Small intestine (tissue), 7 donors: ENCODE measurements at regions not wholly inside any gene's neighbourhood (a gene's known extent, or its start where the extent isn't known, plus 50 kb on each side); places are given as distances from the start of the nearest gene placed in this dataset.
"Not testable (repeated sequence)": the region's sequence is repeated elsewhere in the genome, so short reads cannot be mapped to it uniquely, and the experiment has no call there.

Source experiments
- DNase-seq, 2 donors: peaks; one replicate each; pipeline versions ENCODE4 v3.0.0 to v3.0.0-alpha.2; 2013
- FAIRE-seq: peaks from 2 replicates; lab custom pipeline; 2012; peaks lifted over from hg19 to GRCh38; lab: Jason Lieb, UNC
- H3K27ac ChIP-seq, 3 donors: one replicate each; pipeline ENCODE4 v1.5.1; 2013; ENCODE audit warnings: low read length in 2 of 3, mild to moderate bottlenecking in 2 of 3, control low read depth in 1 of 3, inconsistent platforms in 1 of 3, low read depth in 1 of 3, moderate library complexity in 1 of 3
- H3K27me3 ChIP-seq, 3 donors: one replicate each; pipeline ENCODE4 v1.6.1; 2013; ENCODE audit warnings: low read length in 3 of 3, inconsistent platforms in 1 of 3; ENCODE audit not compliant: control insufficient read depth in 3 of 3, insufficient read depth in 3 of 3
- H3K36me3 ChIP-seq, 3 donors: one replicate each; pipeline ENCODE4 v1.6.1; 2013; ENCODE audit warnings: low read length in 3 of 3, inconsistent platforms in 1 of 3, low read depth in 1 of 3, mild to moderate bottlenecking in 1 of 3, moderate library complexity in 1 of 3; ENCODE audit not compliant: control insufficient read depth in 3 of 3, insufficient read depth in 2 of 3
- H3K4me1 ChIP-seq, 3 donors: one replicate each; pipeline ENCODE4 v1.6.1; 2013; ENCODE audit warnings: low read length in 2 of 3, inconsistent platforms in 1 of 3, low read depth in 1 of 3, mild to moderate bottlenecking in 1 of 3, moderate library complexity in 1 of 3; ENCODE audit not compliant: control insufficient read depth in 3 of 3, insufficient read depth in 2 of 3
- H3K4me3 ChIP-seq, 3 donors: one replicate each; pipeline ENCODE4 v1.5.1; 2013; ENCODE audit warnings: low read length in 3 of 3, control low read depth in 1 of 3, inconsistent platforms in 1 of 3, low read depth in 1 of 3, mild to moderate bottlenecking in 1 of 3, moderate library complexity in 1 of 3
- H3K9me3 ChIP-seq, 2 donors: one replicate each; pipeline ENCODE4 v1.6.1; 2013; ENCODE audit warnings: low read depth in 1 of 2, low read length in 1 of 2; ENCODE audit not compliant: control insufficient read depth in 2 of 2, insufficient read depth in 1 of 2
- WGBS, 3 donors: extraction: QIAGEN DNeasy Blood & Tissue Kit; methylation state at CpG; one replicate each; pipeline ENCODE4 v1.1.7; 2013; 5-methylcytosine and 5-hydroxymethylcytosine counted together
- donor health status: healthy with polysubstance abuse.
- donor health status: control.
- donor health status: control.
- donor health status: Bipolar disorder and iron deficiency.
- donor health status: healthy.

DNA sequence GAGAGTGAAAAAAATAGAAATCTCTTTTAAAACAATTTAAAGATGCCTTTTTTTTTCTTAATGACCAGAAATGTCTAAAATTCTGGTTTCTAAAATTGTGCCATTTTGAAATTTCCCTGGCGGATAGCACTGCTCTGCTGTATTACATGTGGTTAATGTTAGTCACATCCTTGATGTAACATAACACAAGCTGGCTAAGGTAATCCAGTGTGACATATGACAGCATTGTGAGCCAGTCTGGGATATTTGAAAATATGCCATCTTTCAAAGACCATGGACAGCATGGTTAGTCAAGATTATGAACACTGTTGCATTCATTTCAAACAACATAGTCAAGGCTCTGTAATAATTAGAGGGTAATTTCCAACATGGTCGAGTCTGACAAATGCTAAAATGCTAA, 133.2 kb downstream of the ALX1 start:
- FAIRE-seq (no peak), DNase-seq (no peak)
- H3K9me3 ChIP-seq: no peaks in the 10 kb centered on the region
- H3K4me1 ChIP-seq: no peaks in the 10 kb centered on the region
- H3K4me3 ChIP-seq: no peak overlapping the region
- no peaks in the 10 kb centered on the region for H3K27me3 ChIP-seq
- no peaks in the 10 kb centered on the region for H3K36me3 ChIP-seq
- WGBS, 3 donors: 69 to 70% (median 70%) methylated on average over 2 of the region's 2 CpGs
- no peak overlapping the region for H3K27ac ChIP-seq

- WGBS, 3 donors: 60 to 67% (median 61%) methylated on average over 3 of the region's 3 CpGs
- Histone ChIP-seq H3K36me3 (no peaks in the 10 kb centered on the region), H3K27ac (no peak overlapping the region), H3K4me1 (peaks cover 0 to 6% (median 0%) of the 10 kb centered on the region in 3 donors), H3K9me3 (no peaks in the 10 kb centered on the region), H3K27me3 (no peaks in the 10 kb centered on the region), H3K4me3 (no peak overlapping the region)
- DNase-seq (no peak), FAIRE-seq (no peak)
Measured at GRCh38 chr12:85422762-85423161, 142.7 kb downstream of the ALX1 start.

GRCh38 chr12:85423947-85424346, 143.9 kb downstream of the ALX1 start:
- FAIRE-seq: no peak
- 81 to 84% (median 84%) methylated on average over 3 of the region's 3 CpGs for WGBS, 3 donors
- H3K36me3 ChIP-seq: no peaks in the 10 kb centered on the region

DNA sequence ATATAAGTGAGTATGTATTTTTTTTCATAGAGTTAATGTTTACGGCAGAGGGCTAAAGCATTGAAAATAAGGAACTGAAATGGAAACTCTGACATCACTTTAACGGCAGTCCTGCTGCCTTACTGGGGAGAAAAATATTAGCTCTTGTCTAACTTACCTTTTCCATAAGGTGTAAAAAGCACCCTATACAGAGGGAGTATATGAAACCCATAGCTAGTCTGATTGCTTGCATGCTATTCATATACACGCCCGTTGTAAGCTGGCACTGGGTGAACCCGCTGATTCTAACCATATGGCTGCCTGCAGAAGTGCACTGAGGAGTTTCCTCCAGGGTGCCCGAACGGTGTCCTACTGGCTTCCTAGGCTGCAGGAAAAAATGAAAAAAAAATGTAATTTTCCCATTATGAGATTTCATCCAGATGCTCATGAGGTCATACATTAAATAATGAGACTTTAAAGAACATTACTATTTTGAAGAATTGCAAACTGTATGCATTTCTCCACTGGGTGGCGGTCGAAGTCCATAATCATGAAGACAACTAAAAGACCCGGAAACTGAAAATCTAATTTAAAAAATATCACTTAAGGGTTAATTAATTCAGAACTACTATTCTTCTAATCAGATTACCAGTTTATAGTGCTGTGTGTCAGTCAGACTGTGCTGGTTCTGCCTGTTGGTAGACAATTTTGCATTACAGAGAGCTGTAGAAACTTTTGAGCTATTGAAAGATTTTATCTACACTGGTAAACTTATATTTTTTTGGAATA, 144.7 kb downstream of the ALX1 start:
- Histone ChIP-seq H3K27ac (no peak overlapping the region), H3K4me1 (peaks cover 0 to 6% (median 0%) of the 10 kb centered on the region in 3 donors), H3K36me3 (no peaks in the 10 kb centered on the region), H3K9me3 (no peaks in the 10 kb centered on the region), H3K4me3 (peak overlapping the region in 1 of 3 donors; percentile 9), H3K27me3 (no peaks in the 10 kb centered on the region)
- FAIRE-seq (peak; percentile 74), DNase-seq (peak; percentile 66)
- 18 to 38% (median 21%) methylated on average over 10 of the region's 10 CpGs for WGBS, 3 donors

More at GRCh38 chr12:85423947-85424346, 143.9 kb downstream of the ALX1 start:
- H3K4me3 ChIP-seq: no peak overlapping the region
- no peaks in the 10 kb centered on the region for H3K27me3 ChIP-seq
- peaks cover 0 to 6% (median 0%) of the 10 kb centered on the region in 3 donors for H3K4me1 ChIP-seq
- no peaks in the 10 kb centered on the region for H3K9me3 ChIP-seq
- DNase-seq: no peak
- no peak overlapping the region for H3K27ac ChIP-seq

DNA sequence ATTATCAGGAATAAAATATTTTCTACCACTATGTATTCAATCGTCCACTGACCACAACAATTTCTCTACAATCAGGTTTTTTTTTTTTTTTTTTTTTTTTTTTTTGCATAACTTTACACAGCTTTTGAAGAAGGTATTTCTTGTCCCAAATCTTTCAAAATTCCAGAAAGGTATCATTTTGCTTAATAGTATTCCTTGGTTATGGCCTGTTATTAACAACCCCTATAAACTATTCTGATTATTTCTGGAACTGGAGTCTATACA, 145.3 kb downstream of the ALX1 start:
- Histone ChIP-seq H3K9me3 (no peaks in the 10 kb centered on the region), H3K27me3 (no peaks in the 10 kb centered on the region), H3K4me3 (peak overlapping the region in 1 of 3 donors; percentile 9), H3K4me1 (peaks cover 0 to 6% (median 0%) of the 10 kb centered on the region in 3 donors), H3K36me3 (no peaks in the 10 kb centered on the region), H3K27ac (no peak overlapping the region)
- FAIRE-seq: no peak
- WGBS, 3 donors: 5 to 40% (median 17%) methylated on average over 1 of the region's 1 CpG
- DNase-seq: no peak

DNA sequence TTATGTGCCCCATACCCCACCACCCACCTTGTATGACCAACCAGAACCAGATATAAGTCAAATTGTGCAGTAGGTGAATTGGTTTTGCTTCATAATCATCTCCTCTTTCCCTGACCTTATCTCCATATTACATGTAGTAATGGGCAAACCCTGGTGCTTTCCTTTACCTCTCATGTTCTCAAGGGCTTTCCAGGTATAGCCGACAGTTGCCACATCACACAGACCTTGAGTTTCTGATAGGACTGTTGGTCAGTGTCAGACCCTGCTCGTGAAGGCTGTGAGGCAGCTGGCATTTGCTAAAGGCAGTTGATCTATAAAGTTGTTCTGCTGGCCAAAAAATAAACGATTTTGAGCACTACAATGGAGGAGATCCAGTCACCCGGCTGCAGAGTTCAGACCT, 145.9 kb downstream of the ALX1 start:
- no peaks in the 10 kb centered on the region for H3K36me3 ChIP-seq
- FAIRE-seq (no peak), DNase-seq (peak in 1 of 2 donors; percentile 9)
- H3K27ac ChIP-seq: no peak overlapping the region
- no peaks in the 10 kb centered on the region for H3K27me3 ChIP-seq
- no peaks in the 10 kb centered on the region for H3K9me3 ChIP-seq
- H3K4me3 ChIP-seq: no peak overlapping the region
- WGBS, 3 donors: 50 to 58% (median 50%) methylated on average over 4 of the region's 4 CpGs
- peaks cover 0 to 6% (median 0%) of the 10 kb centered on the region in 3 donors for H3K4me1 ChIP-seq

- H3K27ac ChIP-seq, FAIRE-seq, H3K4me3 ChIP-seq, DNase-seq, H3K36me3 ChIP-seq, H3K4me1 ChIP-seq, H3K27me3 ChIP-seq, H3K9me3 ChIP-seq: not testable (repeated sequence)
Measured at GRCh38 chr12:85433148-85433547, 153.1 kb downstream of the ALX1 start.

GRCh38 chr12:85440271-85440670, 160.3 kb downstream of the ALX1 start:
- Histone ChIP-seq H3K36me3 (no peaks in the 10 kb centered on the region), H3K4me3 (no peak overlapping the region), H3K4me1 (peaks cover 3 to 15% (median 3%) of the 10 kb centered on the region in 3 donors), H3K9me3 (no peaks in the 10 kb centered on the region), H3K27ac (no peak overlapping the region), H3K27me3 (no peaks in the 10 kb centered on the region)
- WGBS, 3 donors: 9 to 44% (median 24%) methylated on average over 1 of the region's 1 CpG
- DNase-seq: peak; percentile 68 to 82
- FAIRE-seq: no peak

GRCh38 chr12:85441025-85441424, 161.0 kb downstream of the ALX1 start:
- FAIRE-seq: no peak
- no peak for DNase-seq
- no peaks in the 10 kb centered on the region for H3K36me3 ChIP-seq
- WGBS, 3 donors: 22 to 54% (median 38%) methylated on average over 3 of the region's 3 CpGs
- no peak overlapping the region for H3K27ac ChIP-seq
- no peaks in the 10 kb centered on the region for H3K27me3 ChIP-seq
- no peaks in the 10 kb centered on the region for H3K9me3 ChIP-seq
- peaks cover 3 to 20% (median 3%) of the 10 kb centered on the region in 3 donors for H3K4me1 ChIP-seq
- no peak overlapping the region for H3K4me3 ChIP-seq
